Ishikawa (cell line): ENCODE measurements at regions not wholly inside any gene's neighbourhood (a gene's known extent, or its start where the extent isn't known, plus 50 kb on each side); places are given as distances from the start of the nearest gene placed in this dataset.

Experiments
- CEBPB ChIP-seq: IDR thresholded peaks from 2 replicates; pipeline ENCODE4 v1.6.1; 2012
- CREB1 ChIP-seq: IDR thresholded peaks from 2 replicates; pipeline ENCODE4 v1.6.1; 2012; ENCODE audit warnings: low read depth
- EP300 ChIP-seq: IDR thresholded peaks from 2 replicates; pipeline ENCODE4 v1.6.1; 2012; ENCODE audit warnings: borderline replicate concordance
- RAD21 ChIP-seq: IDR thresholded peaks from 2 replicates; pipeline ENCODE4 v1.6.1; 2012; ENCODE audit warnings: low read depth
- YY1 ChIP-seq: IDR thresholded peaks from 2 replicates; pipeline ENCODE4 v1.6.1; 2012; ENCODE audit warnings: low read depth

DNA sequence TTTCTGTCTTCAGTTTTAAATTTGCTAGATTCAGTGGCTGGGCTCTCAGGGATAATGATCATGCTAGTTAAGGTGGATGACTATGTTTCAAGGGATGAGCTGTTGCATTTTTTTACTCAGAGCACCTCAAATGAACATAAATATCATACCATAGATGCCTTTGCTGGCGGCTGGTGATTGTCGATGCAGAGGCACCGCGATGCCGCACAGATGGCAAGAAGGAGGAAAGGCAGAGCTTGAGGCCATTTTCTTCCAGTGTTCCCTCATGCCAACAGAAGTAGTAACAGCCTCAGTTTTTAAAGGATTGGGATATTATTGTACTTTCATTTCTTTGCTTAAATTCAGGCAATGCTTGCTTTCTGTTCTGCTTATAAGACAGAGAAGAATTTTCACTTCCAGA lies 654.7 kb upstream of the IGFBP7 start:
- TF ChIP-seq RAD21 (no peak), EP300 (no peak), CREB1 (no peak), YY1 (no peak), CEBPB (no peak)
